GM18505 (cell line): ENCODE measurements at regions not wholly inside any gene's neighbourhood (a gene's known extent, or its start where the extent isn't known, plus 50 kb on each side); places are given as distances from the start of the nearest gene placed in this dataset.

Experiments
- ATAC-seq: cut with Tn5 transposase; IDR thresholded peaks from one replicate; pipeline ENCODE4 v1.9.1; 2021; ENCODE audit not compliant: unreplicated experiment
- POLR2A ChIP-seq: IDR thresholded peaks from 4 replicates; pipeline ENCODE4 v1.6.1; 2011; ENCODE audit warnings: borderline replicate concordance; ENCODE audit not compliant: insufficient read depth, insufficient read length; ENCODE audit errors: extremely low read depth

DNA sequence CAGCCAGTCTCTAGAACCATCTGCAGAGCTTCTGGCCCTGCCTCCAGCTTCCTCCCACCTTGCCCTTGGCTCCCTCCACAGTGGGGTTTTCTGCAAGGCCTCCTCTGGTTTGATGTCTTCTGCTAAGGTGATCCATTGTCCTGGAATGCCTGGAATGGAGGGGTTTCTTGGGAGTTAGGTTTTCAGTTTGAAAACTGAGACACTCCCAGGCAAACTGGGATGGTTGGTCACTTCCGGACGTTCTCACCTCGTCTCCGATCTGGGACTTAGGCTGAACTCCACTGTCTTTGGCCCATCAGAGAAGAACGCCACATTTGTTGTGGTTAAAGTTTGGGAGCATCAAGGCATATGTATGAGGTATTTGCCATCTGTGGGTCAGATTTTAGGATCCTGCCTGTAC lies 77.4 kb upstream of the KLHL25 start:
- ATAC-seq = no peak
- no peak for TF ChIP-seq POLR2A

DNA sequence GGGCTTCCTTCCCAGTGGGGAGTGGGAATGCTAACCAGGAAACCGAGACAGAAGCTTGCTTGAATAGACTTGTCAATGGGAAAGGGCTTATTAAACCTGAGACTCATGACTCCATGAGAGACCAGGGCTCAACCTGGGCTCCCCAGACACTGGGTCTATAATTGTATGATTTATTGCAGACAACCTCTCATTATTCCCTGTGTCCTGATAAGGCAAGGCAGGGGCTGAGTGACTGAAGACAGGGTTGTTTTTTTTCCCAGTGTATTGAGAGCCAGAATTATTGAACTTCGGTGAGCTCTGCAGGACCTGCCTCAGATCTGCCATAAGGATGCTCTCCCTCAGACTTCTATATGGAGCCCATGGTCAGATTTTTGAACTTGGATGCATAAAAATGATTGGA lies 79.5 kb upstream of the KLHL25 start:
- no peak for TF ChIP-seq POLR2A
- ATAC-seq = no peak

DNA sequence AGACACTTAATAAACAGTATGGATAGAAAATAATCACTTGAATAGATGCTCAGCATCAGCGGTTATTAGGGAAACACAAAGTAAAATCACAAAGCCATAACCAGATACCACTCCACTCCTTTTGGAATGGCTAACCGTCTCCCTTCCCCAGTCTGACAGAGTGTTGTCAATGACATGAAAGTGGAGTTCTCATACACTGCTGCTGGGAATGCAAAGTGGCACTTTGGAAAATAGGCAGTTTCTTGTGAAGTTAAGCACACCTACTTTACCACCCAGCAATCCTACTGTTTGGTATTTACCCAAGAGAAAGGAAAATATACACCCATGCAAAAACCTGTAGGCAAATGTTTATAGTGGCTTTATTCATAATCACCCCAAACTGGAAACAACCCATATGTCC lies 81.0 kb upstream of the KLHL25 start:
- no peak for ATAC-seq
- no peak for TF ChIP-seq POLR2A

DNA sequence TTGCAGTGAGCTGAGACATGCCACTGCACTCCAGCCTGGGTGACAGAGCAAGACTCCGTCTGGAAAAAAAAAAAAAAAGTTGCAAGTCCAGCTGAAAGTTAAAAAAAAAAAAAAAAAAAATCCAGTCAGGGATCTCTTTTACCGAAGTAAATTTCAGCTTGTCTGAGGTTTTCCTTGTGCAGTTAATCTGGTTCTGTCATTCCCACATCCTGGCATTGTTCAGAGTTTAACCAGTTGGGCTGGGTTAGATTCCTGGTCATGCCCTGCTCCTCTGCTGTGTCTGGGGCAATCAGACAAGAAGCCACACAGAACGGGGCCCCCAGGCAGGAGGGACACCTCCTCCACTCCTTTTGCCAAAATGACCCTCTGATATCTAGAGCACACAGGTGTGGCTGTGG lies 84.1 kb upstream of the KLHL25 start:
- TF ChIP-seq POLR2A = no peak
- ATAC-seq = no peak

DNA sequence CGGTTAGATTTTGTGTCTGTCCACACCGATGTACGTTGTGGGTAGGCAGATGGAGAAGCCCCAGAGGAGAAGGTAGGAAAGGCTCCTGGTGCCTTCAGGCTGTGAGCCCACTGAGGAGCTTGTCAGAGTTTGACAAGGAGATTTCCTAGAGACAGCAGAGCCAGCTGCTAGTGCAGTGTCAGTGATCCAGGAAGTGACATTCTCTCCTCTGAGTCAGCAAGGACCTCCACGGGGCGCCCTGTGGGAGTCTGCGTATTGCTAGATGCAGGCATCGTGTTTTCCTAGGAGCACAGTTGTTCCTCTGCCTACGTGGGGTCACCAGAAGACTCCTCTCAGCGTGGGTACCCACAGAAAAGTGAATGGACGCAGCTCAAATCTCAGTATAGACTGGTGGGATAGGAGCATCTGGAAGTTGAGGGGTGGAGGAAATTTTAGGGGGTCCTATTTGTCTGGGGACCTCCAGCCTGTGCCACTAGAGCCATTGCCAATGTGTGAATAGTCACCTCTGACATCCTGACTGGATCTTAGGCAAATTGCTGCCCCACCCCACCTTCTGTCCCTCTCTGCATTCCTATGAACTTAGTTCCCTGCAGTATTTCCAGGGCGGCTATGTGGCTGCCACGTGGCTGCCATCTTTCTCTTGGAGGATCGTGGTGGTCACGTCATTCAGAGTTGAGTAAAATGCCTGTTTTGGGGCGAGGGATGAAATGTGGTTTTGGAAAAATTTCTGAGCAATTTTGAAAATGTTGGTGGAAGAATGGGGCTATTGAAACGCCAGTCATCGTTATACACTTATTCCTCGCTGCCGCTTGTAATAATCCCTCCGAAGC lies 84.8 kb upstream of the KLHL25 start:
- no peak for ATAC-seq

DNA sequence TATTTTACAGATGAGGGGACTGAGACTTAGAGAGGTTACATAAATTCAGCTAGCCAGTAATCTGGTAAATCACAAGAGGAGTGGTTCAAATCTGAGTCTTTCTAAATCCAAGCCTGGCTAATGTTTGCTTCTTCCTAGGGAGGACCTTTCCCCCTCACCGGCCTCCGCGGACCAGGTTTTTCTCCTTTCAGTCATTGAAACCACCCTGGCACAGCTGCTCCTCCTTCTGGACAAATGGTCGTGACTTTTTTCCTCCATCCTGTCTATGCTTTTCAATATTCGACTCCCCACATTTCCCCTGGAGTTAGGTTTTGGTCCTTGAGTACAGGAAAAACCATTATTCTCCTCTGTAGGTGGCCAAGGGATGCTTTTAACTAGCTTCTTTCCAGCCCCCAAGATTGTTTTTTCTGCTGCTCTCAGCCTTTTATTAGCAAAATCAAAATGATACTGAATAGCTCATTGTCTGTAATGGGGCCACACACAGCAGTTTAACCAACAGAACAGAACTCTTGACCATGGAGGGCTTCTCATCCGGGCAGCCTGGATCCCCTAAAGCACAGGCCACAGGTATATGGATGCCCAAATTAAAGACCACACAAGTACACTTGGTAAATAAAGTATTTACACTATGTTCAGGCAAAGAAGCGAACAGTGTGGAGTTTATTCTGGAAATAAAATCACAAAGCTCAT lies 85.9 kb upstream of the KLHL25 start:
- no peak for TF ChIP-seq POLR2A
- no peak for ATAC-seq

More for the DNA sequence above, 84.8 kb upstream of the KLHL25 start:
- TF ChIP-seq POLR2A = no peak

DNA sequence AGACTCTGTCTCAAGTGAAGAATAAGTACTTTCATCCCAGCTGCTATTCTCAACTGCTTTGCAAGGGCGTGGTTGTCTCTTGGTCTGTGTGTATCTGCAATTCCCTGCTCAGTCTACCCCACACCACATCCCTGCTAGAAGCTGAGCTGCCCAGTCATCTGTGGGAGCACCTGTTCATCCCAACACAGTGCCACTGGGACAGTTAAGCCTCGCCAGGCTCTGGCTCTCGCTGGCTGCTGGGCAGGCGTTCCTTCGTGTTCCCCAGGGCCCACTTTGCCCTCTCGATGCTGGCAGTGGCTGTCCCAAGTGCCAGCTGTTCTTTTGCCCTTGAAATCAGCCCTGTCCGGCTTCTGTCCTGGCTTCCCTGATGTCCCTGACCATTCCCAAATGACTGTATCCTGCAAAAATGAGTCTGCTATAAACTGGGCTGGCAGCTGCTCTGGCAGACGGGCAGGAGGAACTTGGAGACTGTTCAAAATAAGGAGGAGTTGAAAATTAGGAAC lies 91.6 kb upstream of the KLHL25 start:
- no peak for ATAC-seq
- TF ChIP-seq POLR2A = no peak

DNA sequence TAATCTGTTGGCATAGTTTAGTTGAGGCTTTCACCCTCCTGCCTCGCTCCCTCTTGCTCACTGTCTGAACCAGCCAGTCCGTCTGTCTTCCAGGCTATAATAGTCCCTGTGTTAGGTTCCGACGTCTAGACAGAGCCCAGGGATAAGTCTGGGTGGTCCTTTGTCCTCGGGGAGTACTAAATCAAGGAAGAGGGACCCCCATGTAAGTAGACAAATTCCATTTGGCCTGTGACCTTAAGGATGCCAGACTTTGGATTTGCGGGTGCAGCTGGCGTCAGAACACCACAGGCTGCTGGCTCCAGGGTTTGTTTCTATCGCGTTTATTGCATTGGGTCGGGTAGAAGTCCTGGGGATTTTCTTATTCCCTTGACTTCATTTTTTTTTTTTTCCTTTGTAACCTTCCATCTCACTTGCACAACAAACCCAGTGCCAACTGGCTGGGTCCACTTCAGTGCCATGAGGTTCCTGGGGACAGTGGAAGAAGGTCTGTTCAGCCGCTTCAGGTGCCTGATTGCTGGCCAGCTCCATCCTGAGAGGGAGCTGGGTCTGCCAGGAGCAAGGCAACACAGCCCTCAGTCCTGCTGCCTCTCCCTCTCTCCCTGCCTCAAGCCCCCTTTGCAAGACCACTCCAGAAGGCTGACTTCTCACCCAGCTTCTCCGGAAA lies 95.4 kb upstream of the KLHL25 start:
- no peak for TF ChIP-seq POLR2A
- ATAC-seq = no peak

DNA sequence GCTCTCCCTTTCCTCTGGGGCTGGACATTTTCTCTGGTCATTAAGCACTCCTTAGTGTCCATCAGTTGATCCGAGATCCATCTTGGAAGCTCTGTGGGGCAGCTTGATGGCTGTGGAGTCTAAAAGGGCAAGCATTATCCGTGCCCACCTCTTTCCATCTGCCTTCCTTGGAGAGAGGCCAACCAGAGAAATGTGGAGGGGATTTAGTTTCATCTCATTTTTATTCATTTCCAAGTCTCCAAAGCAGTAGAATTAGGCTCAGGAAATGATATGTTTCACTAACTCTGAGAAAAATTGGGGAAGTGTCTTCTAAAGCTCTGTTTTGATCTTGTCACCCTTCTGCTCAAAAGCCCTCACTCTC lies 95.9 kb upstream of the KLHL25 start:
- no peak for ATAC-seq
- TF ChIP-seq POLR2A = no peak

DNA sequence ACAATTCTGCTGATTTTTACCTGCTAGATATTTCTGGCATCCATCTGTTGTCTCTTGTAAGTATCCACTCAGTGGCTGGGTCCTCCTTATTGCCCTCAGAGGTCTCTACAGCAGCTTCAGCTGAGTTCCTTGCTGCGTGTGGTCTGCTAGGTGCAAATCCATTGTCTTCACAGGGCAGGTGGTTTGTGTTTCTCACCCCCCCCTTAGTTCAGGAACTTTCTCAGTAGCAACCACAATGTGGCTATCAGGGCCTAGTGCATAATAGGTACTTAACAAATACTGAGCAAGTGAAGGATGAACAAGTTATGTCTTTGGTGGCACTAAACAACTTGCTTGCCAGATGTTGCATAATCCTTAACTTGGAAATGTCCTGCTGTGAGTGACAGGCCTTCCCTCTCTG lies 96.7 kb upstream of the KLHL25 start:
- ATAC-seq = no peak
- TF ChIP-seq POLR2A = no peak

DNA sequence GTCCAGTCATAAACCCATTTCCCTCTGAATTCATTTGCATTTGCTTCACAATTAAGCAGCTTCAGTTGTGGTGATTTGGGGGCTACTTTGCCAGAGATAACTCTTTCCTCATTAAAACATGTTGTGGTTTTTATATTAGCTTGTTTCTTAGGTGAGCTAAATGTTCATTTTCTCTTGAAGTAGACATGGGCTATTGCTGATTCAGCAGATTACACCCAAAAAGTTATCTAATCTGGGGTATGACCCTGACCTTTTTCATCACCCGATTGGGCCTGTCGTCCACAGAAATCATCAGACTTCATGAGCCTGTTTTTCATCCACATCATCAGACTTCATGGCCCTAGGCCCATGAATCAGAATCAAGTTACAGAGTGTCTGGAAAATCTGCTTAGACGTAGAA lies 97.5 kb upstream of the KLHL25 start:
- TF ChIP-seq POLR2A = no peak
- ATAC-seq = no peak

DNA sequence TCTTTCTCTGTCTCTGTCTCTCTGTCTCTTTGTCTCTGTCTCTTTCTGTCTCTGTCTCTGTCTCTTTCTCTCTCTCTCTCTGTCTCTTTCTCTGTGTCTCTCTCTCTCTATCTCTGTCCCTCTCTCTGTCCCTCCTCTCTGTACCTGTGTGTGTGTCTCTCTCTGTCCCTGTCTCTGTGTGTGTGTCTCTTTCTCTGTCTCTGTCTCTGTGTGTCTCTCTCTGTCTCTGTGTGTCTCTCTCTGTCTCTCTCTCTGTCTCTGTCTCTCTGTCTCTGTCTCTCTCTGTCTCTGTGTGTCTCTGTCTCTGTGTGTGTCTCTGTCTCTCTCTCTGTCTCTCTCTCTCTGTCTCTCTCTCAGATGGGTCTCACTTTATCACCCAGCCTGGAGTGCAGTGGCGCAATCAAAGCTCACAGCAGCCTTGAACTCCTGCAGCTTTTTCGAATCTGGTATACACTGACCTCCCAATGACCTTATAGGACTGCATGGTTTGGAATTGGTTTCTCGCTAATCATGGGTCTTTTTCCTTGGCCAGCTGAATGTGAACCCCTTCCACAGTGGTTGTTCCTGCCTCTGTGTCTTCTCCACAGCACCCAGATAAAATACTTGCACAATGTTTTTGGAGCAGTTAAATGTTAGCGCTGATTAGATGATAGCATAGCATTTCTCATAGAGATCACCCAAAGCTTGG lies 102.6 kb upstream of the KLHL25 start:
- TF ChIP-seq POLR2A = no peak

More for the DNA sequence above, 102.6 kb upstream of the KLHL25 start:
- no peak for ATAC-seq
